GM19463 (cell line): ENCODE measurements at regions not wholly inside any gene's neighbourhood (a gene's known extent, or its start where the extent isn't known, plus 50 kb on each side); places are given as distances from the start of the nearest gene placed in this dataset.

Experiments used
- ATAC-seq: cut with Tn5 transposase; IDR thresholded peaks from one replicate; pipeline ENCODE4 v1.9.1; 2021; ENCODE audit warnings: mild to moderate bottlenecking, moderate library complexity; ENCODE audit not compliant: unreplicated experiment

DNA sequence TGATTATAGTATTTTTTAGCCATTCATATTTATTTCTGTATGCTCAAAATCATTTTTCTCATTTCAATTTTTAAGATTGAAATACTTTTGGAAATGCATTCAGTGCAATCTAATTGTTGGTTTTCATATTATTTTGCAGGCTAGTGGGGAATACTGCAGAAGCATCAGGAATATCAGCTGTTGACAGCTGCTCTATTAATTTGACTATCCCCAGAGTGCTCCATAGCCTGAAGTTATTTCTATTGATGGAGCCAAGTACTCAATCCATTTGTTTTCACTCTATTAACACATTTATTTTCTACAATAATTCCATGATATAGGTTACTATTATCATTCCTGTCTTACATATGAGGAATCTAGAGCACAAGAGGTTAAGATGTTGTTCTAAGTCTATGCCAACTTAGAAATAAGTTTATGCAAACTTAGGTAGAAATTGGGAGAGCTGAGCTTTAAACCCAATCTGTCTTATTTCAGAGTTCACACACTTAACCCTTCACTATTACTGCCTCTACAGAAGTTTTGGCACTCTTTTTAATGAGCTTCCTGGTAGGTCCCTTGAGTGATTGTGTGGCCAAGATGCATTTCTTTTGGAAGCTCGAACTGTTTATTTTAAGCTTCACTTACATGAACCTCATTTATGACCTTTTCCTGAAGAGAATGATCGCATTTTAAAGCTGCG is 65.6 kb upstream of the PCDH18 start:
- no peak for ATAC-seq

DNA sequence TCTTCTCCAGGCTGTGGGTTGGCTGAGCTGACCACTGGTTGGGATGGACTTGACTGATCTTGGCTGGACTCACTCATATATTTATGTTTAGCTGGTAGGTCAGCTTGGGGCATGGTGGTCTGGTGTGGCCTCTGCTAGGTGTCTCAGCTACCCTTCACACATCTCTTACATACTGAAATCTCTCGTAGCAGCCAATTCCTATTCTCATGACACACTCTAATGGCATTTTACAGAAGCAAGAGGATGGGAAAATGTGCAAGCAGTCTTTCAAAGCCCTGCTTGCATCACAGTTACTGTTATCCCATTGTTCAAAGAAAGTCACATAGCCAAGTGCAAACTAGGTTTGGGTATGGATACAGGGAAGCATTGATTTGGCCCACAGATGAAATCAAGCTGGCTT is 55.5 kb upstream of the PCDH18 start:
- no peak for ATAC-seq

DNA sequence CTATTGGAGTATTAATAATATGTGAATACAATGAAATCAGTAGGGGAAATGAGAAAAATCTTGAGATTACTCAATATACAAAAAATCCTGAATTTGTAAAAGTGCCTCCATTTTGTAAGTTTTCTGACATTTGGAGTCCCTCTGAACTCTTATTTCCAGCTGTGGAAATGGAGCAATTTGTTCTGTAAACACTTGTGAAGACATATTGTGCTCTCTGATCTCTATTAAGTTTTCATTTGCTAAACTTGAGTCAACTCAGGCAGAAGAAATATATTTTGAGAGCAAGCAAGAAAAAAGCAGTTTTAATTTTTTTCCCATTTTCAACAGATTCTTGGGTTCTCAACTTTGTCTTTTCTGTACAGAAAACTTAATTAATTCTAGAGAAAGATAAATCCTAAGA is 51.4 kb upstream of the PCDH18 start:
- ATAC-seq = no peak
